AG04449 (cell line): ENCODE measurements at regions not wholly inside any gene's neighbourhood (a gene's known extent, or its start where the extent isn't known, plus 50 kb on each side); places are given as distances from the start of the nearest gene placed in this dataset.
"Not testable (repeated sequence)": the region's sequence is repeated elsewhere in the genome, so short reads cannot be mapped to it uniquely, and the experiment has no call there.

Experiments used
- CTCF ChIA-PET: fragments of 350-600 bp; formaldehyde crosslinking; extraction: SDS; loops from one replicate; lab custom pipeline; 2021; ENCODE audit warnings: antibody characterized with exemption; lab: Yijun Ruan, JAX
- POLR2A ChIA-PET: fragments of 400-600, 350-600 bp; formaldehyde crosslinking; extraction: SDS; loops from one replicate; lab custom pipeline; 2020; ENCODE audit warnings: antibody characterized with exemption, inconsistent platforms; lab: Yijun Ruan, JAX
- DNase-seq: peaks from one replicate; pipeline ENCODE4 v3.0.0-alpha.2; 2010; ENCODE audit warnings: low read depth, low spot score
- H3K4me3 ChIP-seq: 2 replicates; pipeline ENCODE4 v1.5.1; 2011; ENCODE audit warnings: low read depth, mild to moderate bottlenecking, control low read depth, low read length
- TF ChIP-seq, protein P1 (sequence below): IDR thresholded peaks from one replicate; pipeline ENCODE4 v1.5.1; 2011; ENCODE audit warnings: mild to moderate bottlenecking, moderate library complexity, low read length, control low read depth, inconsistent platforms; ENCODE audit not compliant: insufficient read depth; ENCODE audit errors: missing control alignments

GRCh38 chr6:160804639-160805038 is 102.6 kb downstream of the PLG start:
- TF ChIP-seq, protein P1, sequence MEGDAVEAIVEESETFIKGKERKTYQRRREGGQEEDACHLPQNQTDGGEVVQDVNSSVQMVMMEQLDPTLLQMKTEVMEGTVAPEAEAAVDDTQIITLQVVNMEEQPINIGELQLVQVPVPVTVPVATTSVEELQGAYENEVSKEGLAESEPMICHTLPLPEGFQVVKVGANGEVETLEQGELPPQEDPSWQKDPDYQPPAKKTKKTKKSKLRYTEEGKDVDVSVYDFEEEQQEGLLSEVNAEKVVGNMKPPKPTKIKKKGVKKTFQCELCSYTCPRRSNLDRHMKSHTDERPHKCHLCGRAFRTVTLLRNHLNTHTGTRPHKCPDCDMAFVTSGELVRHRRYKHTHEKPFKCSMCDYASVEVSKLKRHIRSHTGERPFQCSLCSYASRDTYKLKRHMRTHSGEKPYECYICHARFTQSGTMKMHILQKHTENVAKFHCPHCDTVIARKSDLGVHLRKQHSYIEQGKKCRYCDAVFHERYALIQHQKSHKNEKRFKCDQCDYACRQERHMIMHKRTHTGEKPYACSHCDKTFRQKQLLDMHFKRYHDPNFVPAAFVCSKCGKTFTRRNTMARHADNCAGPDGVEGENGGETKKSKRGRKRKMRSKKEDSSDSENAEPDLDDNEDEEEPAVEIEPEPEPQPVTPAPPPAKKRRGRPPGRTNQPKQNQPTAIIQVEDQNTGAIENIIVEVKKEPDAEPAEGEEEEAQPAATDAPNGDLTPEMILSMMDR: no peak
- no peak for DNase-seq
- H3K4me3 ChIP-seq: no peak overlapping the region
- ChIA-PET POLR2A (no interaction called here), CTCF (no interaction called here)

- no peak for DNase-seq
- POLR2A ChIA-PET: no interaction called here
- TF ChIP-seq, protein P1: no peak
- CTCF ChIA-PET: no interaction called here
- H3K4me3 ChIP-seq: no peak overlapping the region
These were observed 106.2 kb downstream of the PLG start for GRCh38 chr6:160808263-160808662.

DNA sequence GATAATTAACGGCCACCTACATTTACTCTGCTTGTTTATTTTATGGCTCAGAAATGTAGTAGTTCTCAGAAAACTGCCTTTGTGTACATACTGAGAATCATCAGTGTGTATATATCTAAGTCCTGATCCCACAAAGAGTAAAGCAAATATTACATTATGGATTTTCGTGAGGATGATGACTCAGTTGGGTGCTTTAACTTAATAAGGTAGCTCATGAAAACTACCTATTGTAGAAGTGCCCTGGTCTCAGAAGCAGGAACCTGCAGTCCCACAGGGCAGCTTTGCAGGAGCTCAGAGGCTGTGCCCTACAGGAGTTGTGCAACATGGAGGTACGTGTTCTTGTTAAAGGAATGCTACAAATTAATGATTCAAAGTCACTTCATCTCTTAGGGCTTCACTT is 108.2 kb downstream of the PLG start:
- ChIA-PET POLR2A (no interaction called here), CTCF (no interaction called here)
- DNase-seq: no peak
- H3K4me3 ChIP-seq: no peak overlapping the region
- TF ChIP-seq, protein P1: no peak

DNA sequence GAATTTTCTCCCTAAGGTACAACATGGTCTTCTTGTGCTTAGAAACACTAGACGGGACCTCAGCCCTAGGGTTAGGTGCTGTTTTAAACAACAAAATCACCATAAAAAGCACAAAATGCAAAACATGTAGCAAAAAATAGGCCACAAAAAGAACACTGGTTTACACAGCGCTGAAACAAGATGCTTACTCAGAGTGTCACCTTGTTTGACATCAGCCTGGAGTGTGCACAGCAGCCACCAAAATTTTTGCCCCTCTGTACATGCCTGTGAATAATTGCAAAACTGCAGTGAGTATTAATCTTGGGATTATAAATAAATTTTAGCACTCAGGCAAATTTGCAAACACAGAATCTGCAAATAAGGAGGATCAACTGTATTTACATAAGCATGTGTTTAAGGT is 110.1 kb downstream of the PLG start:
- POLR2A ChIA-PET: no interaction called here
- TF ChIP-seq, protein P1: no peak
- CTCF ChIA-PET: interaction anchor here (0.6 kb wide), 1 partner anchor 562 kb away, joined by 3 read pairs; no protein-coding TSS in a partner anchor

DNA sequence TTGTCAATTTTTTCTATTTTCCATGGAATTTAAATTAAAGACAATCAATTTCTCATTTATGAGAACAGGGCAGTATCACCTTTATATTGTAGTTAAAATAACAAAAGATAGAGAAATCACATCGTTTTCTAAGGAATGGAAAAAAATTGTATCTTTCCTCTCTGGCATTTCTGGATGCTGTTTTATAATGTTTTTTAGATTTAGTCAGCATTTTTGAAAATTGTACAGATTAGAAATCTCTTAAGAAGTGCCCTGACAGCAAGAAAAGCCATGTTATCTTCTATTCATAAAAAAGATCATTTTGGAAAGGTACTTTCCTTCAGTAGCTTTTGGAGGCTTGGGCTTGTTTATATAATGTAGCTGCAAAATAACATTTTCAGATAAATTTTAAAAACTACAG is 116.9 kb downstream of the PLG start:
- ChIA-PET POLR2A (no interaction called here), CTCF (no interaction called here)
- DNase-seq: no peak
- H3K4me3 ChIP-seq: no peak overlapping the region
- TF ChIP-seq, protein P1: no peak

More for the DNA sequence above, 110.1 kb downstream of the PLG start:
- no peak for DNase-seq
- no peak overlapping the region for H3K4me3 ChIP-seq

- DNase-seq, H3K4me3 ChIP-seq, POLR2A ChIA-PET, CTCF ChIA-PET: not testable (repeated sequence)
These were observed 118.6 kb downstream of the PLG start for GRCh38 chr6:160820661-160821060.

DNA sequence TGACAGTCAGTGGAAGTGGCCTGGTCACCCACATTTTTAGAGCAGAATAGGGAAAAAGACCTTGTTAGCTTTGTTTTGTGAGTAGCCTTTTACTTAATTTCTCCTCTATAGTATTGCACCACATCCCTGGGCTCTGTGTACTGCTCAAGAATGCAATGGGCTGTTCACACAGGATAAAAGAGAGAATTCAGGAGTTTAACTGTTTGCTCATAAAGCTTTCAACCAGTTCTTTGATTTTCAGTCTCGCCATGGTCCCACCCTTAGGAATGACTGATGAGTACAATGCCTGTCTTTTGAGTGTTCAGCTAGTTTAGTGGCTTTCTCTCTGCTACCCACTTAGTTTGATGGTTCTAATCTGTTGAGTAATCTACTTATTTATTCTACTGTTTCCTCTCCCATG is 129.7 kb downstream of the PLG start:
- no peak overlapping the region for H3K4me3 ChIP-seq
- no peak for DNase-seq
- TF ChIP-seq, protein P1: no peak
- CTCF ChIA-PET: no interaction called here
- POLR2A ChIA-PET: no interaction called here
